Mesothelial cell of epicardium (in vitro differentiated cells): ENCODE measurements at regions not wholly inside any gene's neighbourhood (a gene's known extent, or its start where the extent isn't known, plus 50 kb on each side); places are given as distances from the start of the nearest gene placed in this dataset.

Source experiments
- DNase-seq, 2 experiments: peaks; one replicate each; pipeline ENCODE4 v3.0.0; 2021; ENCODE audit warnings: low spot score in 2 of 2; ENCODE audit not compliant: unreplicated experiment in 2 of 2
- H3K27ac Mint-ChIP-seq: 2 replicates; pipeline ENCODE4 v1.8.0; 2021; ENCODE audit warnings: mixed read lengths
- H3K27me3 Mint-ChIP-seq: 2 replicates; pipeline ENCODE4 v1.8.0; 2021; ENCODE audit warnings: low read depth, mixed read lengths
- H3K36me3 Mint-ChIP-seq: 2 replicates; pipeline ENCODE4 v1.8.0; 2021; ENCODE audit warnings: mixed read lengths
- H3K4me1 Mint-ChIP-seq: 2 replicates; pipeline ENCODE4 v1.8.0; 2021; ENCODE audit warnings: mixed read lengths
- H3K4me3 Mint-ChIP-seq: 2 replicates; pipeline ENCODE4 v1.8.0; 2021; ENCODE audit warnings: mild to moderate bottlenecking, moderate library complexity, mixed read lengths
- H3K9me3 Mint-ChIP-seq: 2 replicates; pipeline ENCODE4 v1.8.0; 2021; ENCODE audit warnings: mixed read lengths
- TF ChIP-seq, protein P1 (sequence below): fragments of 200-600 bp; sonication (generic); IDR thresholded peaks from one replicate; pipeline ENCODE4 v1.5.0; 2021; ENCODE audit warnings: antibody characterized with exemption; ENCODE audit not compliant: unreplicated experiment

DNA sequence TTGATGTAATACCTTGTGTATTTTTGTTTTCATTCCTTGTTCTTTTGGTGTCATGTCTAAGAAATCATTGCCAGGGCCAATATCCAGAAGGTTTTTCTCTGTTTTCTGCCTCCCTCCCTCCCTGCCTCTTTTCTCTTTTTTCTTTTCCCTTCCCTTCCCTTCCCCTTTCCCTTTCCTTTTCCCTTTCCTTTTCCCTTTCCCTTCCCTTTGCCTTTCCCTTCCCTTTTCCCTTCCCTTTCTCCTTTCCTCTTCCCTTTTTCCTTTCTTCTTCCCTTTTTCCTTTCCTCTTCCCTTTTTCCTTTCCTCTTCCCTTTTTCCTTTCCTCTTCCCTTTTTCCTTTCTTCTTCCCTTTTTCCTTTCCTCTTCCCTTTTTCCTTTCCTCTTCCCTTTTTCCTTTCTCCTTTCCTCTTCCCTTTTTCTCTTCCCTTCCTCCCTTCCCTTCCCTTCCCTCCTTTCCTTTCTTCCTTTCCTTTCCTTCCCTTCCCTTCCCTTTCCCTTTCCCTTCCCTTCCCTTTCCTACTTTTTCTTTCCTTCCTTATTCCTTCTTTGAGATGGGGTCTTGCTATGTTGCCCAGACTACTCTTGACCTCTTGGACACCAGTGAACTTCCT is 646.1 kb downstream of the RAPGEF2 start:
- Mint-ChIP-seq H3K9me3 (peaks cover 15% of the 10 kb centered on the region), H3K4me1 (no peaks in the 10 kb centered on the region), H3K27me3 (peaks cover 1% of the 10 kb centered on the region), H3K4me3 (no peak overlapping the region), H3K36me3 (no peaks in the 10 kb centered on the region), H3K27ac (no peak overlapping the region)
- no peak for DNase-seq
- TF ChIP-seq, protein P1, sequence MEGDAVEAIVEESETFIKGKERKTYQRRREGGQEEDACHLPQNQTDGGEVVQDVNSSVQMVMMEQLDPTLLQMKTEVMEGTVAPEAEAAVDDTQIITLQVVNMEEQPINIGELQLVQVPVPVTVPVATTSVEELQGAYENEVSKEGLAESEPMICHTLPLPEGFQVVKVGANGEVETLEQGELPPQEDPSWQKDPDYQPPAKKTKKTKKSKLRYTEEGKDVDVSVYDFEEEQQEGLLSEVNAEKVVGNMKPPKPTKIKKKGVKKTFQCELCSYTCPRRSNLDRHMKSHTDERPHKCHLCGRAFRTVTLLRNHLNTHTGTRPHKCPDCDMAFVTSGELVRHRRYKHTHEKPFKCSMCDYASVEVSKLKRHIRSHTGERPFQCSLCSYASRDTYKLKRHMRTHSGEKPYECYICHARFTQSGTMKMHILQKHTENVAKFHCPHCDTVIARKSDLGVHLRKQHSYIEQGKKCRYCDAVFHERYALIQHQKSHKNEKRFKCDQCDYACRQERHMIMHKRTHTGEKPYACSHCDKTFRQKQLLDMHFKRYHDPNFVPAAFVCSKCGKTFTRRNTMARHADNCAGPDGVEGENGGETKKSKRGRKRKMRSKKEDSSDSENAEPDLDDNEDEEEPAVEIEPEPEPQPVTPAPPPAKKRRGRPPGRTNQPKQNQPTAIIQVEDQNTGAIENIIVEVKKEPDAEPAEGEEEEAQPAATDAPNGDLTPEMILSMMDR: no peak

GRCh38 chr4:159757499-159757898 is 654.6 kb downstream of the RAPGEF2 start:
- Mint-ChIP-seq H3K27ac (no peak overlapping the region), H3K4me3 (no peak overlapping the region), H3K27me3 (no peaks in the 10 kb centered on the region), H3K9me3 (peaks cover 29% of the 10 kb centered on the region), H3K4me1 (no peaks in the 10 kb centered on the region), H3K36me3 (peaks cover 6% of the 10 kb centered on the region)
- no peak for DNase-seq
- TF ChIP-seq, protein P1: no peak

GRCh38 chr4:159758061-159758460 is 655.2 kb downstream of the RAPGEF2 start:
- H3K27ac Mint-ChIP-seq: no peak overlapping the region

GRCh38 chr4:159762672-159763071 is 659.8 kb downstream of the RAPGEF2 start:
- TF ChIP-seq, protein P1: no peak
- H3K36me3 Mint-ChIP-seq: no peaks in the 10 kb centered on the region

More at GRCh38 chr4:159758061-159758460, 655.2 kb downstream of the RAPGEF2 start:
- no peaks in the 10 kb centered on the region for H3K4me1 Mint-ChIP-seq
- H3K9me3 Mint-ChIP-seq: peaks cover 31% of the 10 kb centered on the region
- DNase-seq: no peak
- H3K36me3 Mint-ChIP-seq: peaks cover 6% of the 10 kb centered on the region
- H3K4me3 Mint-ChIP-seq: no peak overlapping the region
- H3K27me3 Mint-ChIP-seq: no peaks in the 10 kb centered on the region
- TF ChIP-seq, protein P1: no peak

DNA sequence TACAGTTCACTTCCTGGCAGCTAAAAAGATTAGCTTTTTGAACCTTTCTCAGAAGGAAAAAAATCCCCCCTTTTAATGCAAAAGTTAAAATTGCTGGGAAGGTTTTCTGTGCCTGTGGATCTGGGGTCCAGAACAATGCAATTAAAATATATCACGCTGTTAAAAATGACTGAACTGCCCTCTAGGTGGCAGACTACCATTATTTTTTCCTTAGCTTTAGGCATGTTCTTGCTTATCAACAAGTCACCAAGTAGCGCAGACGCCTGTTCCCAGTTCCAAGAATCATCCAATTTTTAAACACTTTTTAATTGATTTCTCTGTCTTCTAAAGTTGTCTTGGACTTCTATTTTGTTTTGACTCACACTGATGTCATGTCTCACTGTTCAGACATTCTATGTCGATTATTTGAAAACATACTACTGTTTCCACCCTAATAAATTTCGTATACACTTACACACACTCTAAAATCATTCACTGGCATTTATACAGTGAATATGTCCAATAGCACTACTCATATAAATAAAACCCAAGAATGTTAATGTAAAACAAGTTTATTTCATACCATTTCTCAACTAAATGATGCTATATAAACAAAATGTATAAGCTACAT is 661.6 kb downstream of the RAPGEF2 start:
- TF ChIP-seq, protein P1: peak; percentile 80
- H3K4me3 Mint-ChIP-seq: no peak overlapping the region
- DNase-seq: no peak
- no peaks in the 10 kb centered on the region for H3K36me3 Mint-ChIP-seq
- H3K27me3 Mint-ChIP-seq: no peaks in the 10 kb centered on the region
- no peak overlapping the region for H3K27ac Mint-ChIP-seq
- peaks cover 6% of the 10 kb centered on the region for H3K9me3 Mint-ChIP-seq
- peaks cover 22% of the 10 kb centered on the region for H3K4me1 Mint-ChIP-seq

More at GRCh38 chr4:159762672-159763071, 659.8 kb downstream of the RAPGEF2 start:
- Mint-ChIP-seq H3K4me3 (no peak overlapping the region), H3K27me3 (no peaks in the 10 kb centered on the region), H3K4me1 (peaks cover 18% of the 10 kb centered on the region), H3K9me3 (peaks cover 6% of the 10 kb centered on the region), H3K27ac (no peak overlapping the region)
- DNase-seq: no peak
